SU-DHL-6 (cell line): ENCODE measurements at regions not wholly inside any gene's neighbourhood (a gene's known extent, or its start where the extent isn't known, plus 50 kb on each side); places are given as distances from the start of the nearest gene placed in this dataset.

Experiments used
- EZH2phosphoT487 ChIP-seq: fragments of 200-600 bp; sonication (generic), shearing (Covaris generic); conservative IDR thresholded peaks from 2 replicates; pipeline ENCODE4 v1.6.1; 2018; ENCODE audit warnings: mild to moderate bottlenecking, antibody characterized with exemption, low read length, moderate library complexity, mixed read lengths
- TF ChIP-seq, protein P1 (sequence below): fragments of 200-600 bp; sonication (generic); IDR thresholded peaks from one replicate; pipeline ENCODE4 v1.5.1; 2017; ENCODE audit warnings: antibody characterized with exemption, mild to moderate bottlenecking, low read length, moderate library complexity; ENCODE audit not compliant: insufficient read depth, poor library complexity, severe bottlenecking

DNA sequence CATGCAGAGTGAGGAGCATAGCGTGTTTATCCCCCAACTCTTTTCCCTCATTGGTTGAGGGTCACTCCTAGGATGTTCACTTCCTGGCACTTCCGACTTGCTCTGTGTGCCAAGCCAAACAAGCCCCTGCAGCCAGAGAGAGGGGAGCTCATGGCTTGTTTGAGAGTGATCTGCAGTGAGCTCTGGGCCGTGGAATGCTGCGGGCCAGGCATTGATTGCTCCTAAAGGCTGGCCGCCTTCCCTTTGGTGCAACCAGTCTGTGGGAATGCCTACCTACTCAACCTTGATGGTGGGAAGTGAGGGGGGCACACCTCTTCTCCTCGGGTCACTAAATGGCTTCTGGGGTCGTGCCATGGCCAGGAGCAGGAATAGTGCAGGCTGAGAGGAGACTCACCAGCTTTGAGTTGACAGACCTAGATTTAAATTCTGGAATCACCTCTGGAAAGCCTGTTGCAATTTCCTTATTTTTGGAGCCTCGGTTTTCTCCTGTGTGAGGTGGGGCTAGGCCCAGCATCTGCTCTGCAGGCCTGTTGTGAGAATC lies 152.0 kb upstream of the STX18 start:
- TF ChIP-seq, protein P1, sequence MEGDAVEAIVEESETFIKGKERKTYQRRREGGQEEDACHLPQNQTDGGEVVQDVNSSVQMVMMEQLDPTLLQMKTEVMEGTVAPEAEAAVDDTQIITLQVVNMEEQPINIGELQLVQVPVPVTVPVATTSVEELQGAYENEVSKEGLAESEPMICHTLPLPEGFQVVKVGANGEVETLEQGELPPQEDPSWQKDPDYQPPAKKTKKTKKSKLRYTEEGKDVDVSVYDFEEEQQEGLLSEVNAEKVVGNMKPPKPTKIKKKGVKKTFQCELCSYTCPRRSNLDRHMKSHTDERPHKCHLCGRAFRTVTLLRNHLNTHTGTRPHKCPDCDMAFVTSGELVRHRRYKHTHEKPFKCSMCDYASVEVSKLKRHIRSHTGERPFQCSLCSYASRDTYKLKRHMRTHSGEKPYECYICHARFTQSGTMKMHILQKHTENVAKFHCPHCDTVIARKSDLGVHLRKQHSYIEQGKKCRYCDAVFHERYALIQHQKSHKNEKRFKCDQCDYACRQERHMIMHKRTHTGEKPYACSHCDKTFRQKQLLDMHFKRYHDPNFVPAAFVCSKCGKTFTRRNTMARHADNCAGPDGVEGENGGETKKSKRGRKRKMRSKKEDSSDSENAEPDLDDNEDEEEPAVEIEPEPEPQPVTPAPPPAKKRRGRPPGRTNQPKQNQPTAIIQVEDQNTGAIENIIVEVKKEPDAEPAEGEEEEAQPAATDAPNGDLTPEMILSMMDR: no peak
- TF ChIP-seq EZH2phosphoT487: no peak
